ENCODE measurements at regions not wholly inside any gene's neighbourhood (a gene's known extent, or its start where the extent isn't known, plus 50 kb on each side); places are given as distances from the start of the nearest gene placed in this dataset.

- TF ChIP-seq POLR2AphosphoS5 (IDR thresholded peaks at IDR 0.05; ENCODE audit: low read depth, low read length) (no peak), POLR2A (IDR thresholded peaks at IDR 0.05; ENCODE audit: low read depth, low read length) (no peak), SPI1 (IDR thresholded peaks at IDR 0.05; ENCODE audit: low read depth, low read length) (no peak), TAF1 (IDR thresholded peaks at IDR 0.05; ENCODE audit: low read depth, low read length) (no peak), POU2F2 (IDR thresholded peaks at IDR 0.05; ENCODE audit: low read depth, low read length) (no peak)
Measured at GRCh38 chr18:22800551-22800951, 132.6 kb upstream of the RBBP8 start.
